NB4 (cell line): ENCODE measurements at regions not wholly inside any gene's neighbourhood (a gene's known extent, or its start where the extent isn't known, plus 50 kb on each side); places are given as distances from the start of the nearest gene placed in this dataset.

Source experiments
- CTCF ChIP-seq: IDR thresholded peaks from one replicate; pipeline ENCODE4 v1.5.1; 2012; ENCODE audit warnings: low read depth, low read length
- MYC ChIP-seq: IDR thresholded peaks from 2 replicates; pipeline ENCODE4 v1.6.1; 2011; ENCODE audit warnings: low read depth, low read length
- POLR2A ChIP-seq: IDR thresholded peaks from 2 replicates; pipeline ENCODE4 v1.6.1; 2011; ENCODE audit warnings: mild to moderate bottlenecking; ENCODE audit not compliant: insufficient read length; ENCODE audit errors: extremely low read depth

GRCh38 chr10:129042776-129043595, 424.1 kb upstream of the MGMT start:
- TF ChIP-seq CTCF (no peak), POLR2A (no peak), MYC (no peak)
